ENCODE measurements at regions not wholly inside any gene's neighbourhood (a gene's known extent, or its start where the extent isn't known, plus 50 kb on each side); places are given as distances from the start of the nearest gene placed in this dataset.

DNA sequence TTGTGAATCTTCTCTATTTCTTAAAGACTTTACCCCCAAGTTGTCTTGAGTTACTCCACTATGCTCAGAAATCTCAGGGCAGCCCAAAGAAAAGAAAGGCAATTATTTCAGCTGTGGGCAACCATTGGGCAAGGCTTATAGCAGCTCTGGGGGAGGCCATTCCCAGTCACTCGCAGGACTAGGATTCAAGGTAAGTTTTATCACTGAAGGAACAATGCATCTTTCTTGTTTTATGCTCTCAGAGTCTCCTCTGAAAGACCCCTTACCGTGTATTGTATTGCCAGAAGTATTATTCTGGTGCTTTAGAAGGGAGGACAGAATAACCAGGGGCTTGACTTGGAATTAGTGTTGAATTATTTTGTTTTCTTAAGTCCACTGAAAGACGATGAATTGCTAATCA, 586.3 kb upstream of the MAP3K7 start:
- H3K4me1 ChIP-seq (ENCODE audit: insufficient read depth, low read length) = peaks cover 30% of the 10 kb centered on the region
- no peak overlapping the region for H3K27ac ChIP-seq (ENCODE audit: low read length)
- no peaks in the 10 kb centered on the region for H3K36me3 ChIP-seq (ENCODE audit: insufficient read depth, low read depth, low read length)
- no peak overlapping the region for H3K9ac ChIP-seq (ENCODE audit: low read depth, low read length)
- H3K4me3 ChIP-seq (ENCODE audit: low read length) = no peak overlapping the region
- no peaks in the 10 kb centered on the region for H3K27me3 ChIP-seq (ENCODE audit: insufficient read depth, low read length)
- H3K9me3 ChIP-seq (ENCODE audit: insufficient read depth, low read depth, low read length) = no peaks in the 10 kb centered on the region

DNA sequence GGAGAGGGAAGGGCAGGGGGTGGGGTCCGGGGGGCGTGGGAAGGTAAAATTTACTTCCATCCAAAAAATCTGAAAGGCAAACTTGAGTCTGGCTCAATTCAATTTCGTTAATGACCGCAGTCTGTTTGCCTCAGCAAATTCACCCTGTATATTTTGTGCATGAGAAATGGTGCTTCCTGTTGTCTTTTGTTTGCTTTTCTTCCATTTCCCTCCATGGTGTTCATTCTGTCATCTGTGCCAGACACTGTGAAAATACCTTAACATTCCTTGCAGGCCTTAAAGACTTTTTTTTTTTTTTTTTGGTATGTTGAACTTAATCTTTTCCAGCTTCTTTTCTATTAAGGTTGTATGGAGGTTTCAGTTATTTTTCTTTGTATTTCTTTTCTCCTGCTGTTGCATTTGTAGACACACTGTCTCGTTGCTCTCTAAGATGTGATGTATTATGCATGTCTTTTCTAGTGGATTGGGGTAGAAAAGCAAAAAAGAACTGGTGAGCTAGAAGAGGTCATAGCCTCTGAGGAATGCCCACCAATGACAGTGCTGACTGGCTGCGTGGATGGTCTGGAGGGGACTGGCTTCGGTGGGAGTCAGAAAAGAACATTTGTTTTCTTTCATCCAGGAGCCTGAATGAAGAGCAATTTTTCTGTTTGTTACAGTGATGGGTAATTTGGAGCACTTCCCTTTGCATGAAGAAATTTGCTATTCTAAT, 585.0 kb upstream of the MAP3K7 start:
- H3K4me1 ChIP-seq (ENCODE audit: insufficient read depth, low read length) = peaks cover 30% of the 10 kb centered on the region
- no peaks in the 10 kb centered on the region for H3K36me3 ChIP-seq (ENCODE audit: insufficient read depth, low read depth, low read length)
- H3K27me3 ChIP-seq (ENCODE audit: insufficient read depth, low read length) = no peaks in the 10 kb centered on the region
- no peak overlapping the region for H3K9ac ChIP-seq (ENCODE audit: low read depth, low read length)
- no peak overlapping the region for H3K27ac ChIP-seq (ENCODE audit: low read length)
- H3K9me3 ChIP-seq (ENCODE audit: insufficient read depth, low read depth, low read length) = no peaks in the 10 kb centered on the region
- H3K4me3 ChIP-seq (ENCODE audit: low read length) = no peak overlapping the region

DNA sequence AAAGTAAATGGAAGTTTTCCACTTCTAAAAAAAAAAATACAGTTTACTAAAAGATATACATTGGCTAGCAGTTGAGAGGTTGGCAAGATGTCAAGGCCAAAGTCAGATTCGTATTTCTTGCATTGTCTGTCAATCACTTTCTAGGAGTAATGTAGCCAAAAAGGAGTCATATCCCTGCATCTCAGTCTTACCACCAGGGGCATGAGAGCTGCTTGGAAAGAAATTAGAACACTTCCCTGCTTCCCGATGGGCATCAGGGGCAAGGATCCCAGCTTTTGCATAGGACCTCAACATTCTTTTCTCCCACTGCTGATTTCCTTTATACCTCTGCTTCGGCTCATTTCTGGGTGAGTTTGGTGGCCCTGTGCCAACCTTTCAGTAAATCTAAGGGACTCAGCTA, 581.0 kb upstream of the MAP3K7 start:
- Histone ChIP-seq H3K27me3 (ENCODE audit: insufficient read depth, low read length) (no peaks in the 10 kb centered on the region), H3K4me1 (ENCODE audit: insufficient read depth, low read length) (peaks cover 4% of the 10 kb centered on the region; the same call in 1 of the 2 replicates), H3K9me3 (ENCODE audit: insufficient read depth, low read depth, low read length) (no peaks in the 10 kb centered on the region), H3K27ac (ENCODE audit: low read length) (no peak overlapping the region), H3K36me3 (ENCODE audit: insufficient read depth, low read depth, low read length) (no peaks in the 10 kb centered on the region), H3K9ac (ENCODE audit: low read depth, low read length) (no peak overlapping the region), H3K4me3 (ENCODE audit: low read length) (no peak overlapping the region)

DNA sequence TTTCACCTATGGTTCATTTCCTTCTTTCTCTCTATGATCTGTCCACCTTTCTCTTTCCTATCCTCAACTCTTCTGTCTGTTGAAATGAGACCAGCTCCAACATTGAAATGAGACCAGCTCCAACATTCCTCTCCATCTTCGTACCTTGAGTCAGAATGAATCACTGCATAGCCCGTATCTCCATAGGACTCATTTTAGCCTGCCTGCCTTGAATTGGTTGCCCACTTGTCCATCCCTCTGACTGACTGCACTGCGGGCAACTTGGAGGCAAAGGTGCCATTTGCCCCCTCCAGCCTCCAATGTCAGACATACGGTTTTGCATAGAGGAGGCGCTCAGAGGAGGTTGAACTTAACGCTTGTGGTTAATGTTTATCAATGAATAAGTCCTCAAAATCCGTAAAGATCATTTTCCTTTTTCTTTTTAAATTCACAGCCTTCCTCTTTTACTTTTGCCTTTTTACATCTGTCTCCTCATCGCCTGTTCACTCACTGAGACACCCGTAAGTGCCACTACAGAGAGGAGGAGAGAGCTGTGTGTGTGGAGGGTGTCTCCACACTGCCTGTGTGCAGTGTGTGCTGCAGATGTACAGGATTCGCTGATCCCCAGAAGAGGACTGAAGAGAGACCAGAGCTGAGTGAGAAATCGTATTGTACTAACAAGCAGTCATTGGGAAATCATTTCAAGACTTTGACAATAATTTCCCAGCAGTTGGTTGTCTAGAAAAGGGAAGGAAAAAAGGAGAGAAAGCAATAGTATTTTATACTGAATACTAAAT, 579.6 kb upstream of the MAP3K7 start:
- Histone ChIP-seq H3K27ac (ENCODE audit: low read length) (no peak overlapping the region), H3K27me3 (ENCODE audit: insufficient read depth, low read length) (no peaks in the 10 kb centered on the region), H3K9me3 (ENCODE audit: insufficient read depth, low read depth, low read length) (no peaks in the 10 kb centered on the region), H3K9ac (ENCODE audit: low read depth, low read length) (no peak overlapping the region), H3K4me3 (ENCODE audit: low read length) (no peak overlapping the region), H3K4me1 (ENCODE audit: insufficient read depth, low read length) (no peaks in the 10 kb centered on the region), H3K36me3 (ENCODE audit: insufficient read depth, low read depth, low read length) (no peaks in the 10 kb centered on the region)

DNA sequence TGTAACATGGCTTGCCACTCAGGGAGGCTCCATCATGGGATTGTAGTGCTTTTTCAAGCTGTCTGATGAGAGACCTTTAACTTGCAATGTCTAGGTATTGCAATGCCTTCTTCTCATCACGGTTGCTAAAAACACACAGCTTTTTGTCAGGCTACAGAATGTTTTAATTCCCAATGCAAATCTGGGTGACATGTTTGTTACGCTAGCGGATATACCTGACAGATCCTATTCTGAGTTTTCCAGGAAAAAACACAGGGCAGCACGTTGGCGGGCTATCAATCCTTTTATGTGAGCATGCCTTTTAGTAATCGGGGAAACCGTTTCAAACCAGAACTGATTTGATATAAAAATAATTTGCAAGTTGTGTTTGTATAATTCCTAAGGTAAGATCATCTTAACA, 577.2 kb upstream of the MAP3K7 start:
- H3K27ac ChIP-seq (ENCODE audit: low read length) = no peak overlapping the region
- H3K4me1 ChIP-seq (ENCODE audit: insufficient read depth, low read length) = no peaks in the 10 kb centered on the region
- H3K9me3 ChIP-seq (ENCODE audit: insufficient read depth, low read depth, low read length) = no peaks in the 10 kb centered on the region
- H3K27me3 ChIP-seq (ENCODE audit: insufficient read depth, low read length) = no peaks in the 10 kb centered on the region
- H3K36me3 ChIP-seq (ENCODE audit: insufficient read depth, low read depth, low read length) = no peaks in the 10 kb centered on the region
- H3K4me3 ChIP-seq (ENCODE audit: low read length) = no peak overlapping the region
- no peak overlapping the region for H3K9ac ChIP-seq (ENCODE audit: low read depth, low read length)

DNA sequence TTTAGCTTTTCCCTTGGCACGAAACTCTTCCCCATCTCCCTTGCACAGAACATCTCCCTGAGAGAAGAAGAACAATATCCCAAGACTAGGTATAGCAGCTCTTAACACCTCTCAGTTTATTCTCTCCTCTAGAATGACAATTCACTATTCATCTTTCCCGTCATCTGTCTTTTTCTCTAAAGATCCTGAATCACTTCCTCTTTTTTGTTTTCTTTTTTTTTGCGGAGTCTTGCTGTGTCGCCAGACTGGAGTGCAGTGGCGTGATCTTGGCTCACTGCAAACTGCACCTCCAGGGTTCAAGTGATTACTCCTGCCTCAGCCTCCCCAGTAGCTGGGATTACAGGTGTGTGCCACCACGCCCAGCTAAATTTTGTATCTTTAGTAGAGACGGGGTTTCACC, 574.4 kb upstream of the MAP3K7 start:
- Histone ChIP-seq H3K4me3 (ENCODE audit: low read length) (no peak overlapping the region), H3K4me1 (ENCODE audit: insufficient read depth, low read length) (peaks cover 8% of the 10 kb centered on the region; the same call in 1 of the 2 replicates), H3K27me3 (ENCODE audit: insufficient read depth, low read length) (no peaks in the 10 kb centered on the region), H3K9me3 (ENCODE audit: insufficient read depth, low read depth, low read length) (no peaks in the 10 kb centered on the region), H3K9ac (ENCODE audit: low read depth, low read length) (no peak overlapping the region), H3K36me3 (ENCODE audit: insufficient read depth, low read depth, low read length) (no peaks in the 10 kb centered on the region), H3K27ac (ENCODE audit: low read length) (no peak overlapping the region)

DNA sequence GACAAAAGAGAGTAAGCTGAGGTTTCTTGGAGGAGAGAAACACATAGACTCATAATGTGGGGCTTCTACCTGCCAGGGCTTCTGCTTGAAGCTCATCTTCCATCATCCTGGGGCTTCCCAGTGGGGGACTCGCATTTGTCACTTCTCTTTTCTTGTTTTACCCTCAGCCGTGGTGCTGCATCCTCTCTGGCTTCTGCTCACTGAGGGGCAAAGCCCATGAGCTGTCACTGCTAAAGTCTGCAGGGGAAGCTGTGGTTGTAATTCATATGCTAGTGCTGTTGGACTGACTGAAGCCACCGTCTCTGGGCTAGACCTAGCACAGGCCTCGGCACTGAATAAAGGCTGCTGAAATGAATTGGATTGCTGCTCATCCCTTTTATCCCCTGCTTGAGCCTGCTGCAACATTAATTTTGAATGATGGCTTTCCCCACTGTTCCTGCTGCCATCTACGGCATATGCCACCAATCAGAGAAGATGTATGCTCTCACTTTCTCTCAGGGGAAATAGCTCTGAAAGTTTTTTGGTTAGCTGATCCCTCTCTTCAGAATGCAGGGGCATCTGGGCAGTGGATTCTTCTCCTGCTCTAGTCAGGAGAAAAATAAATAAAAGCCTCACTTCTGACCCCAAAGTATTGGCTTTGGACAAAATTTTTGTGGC, 568.4 kb upstream of the MAP3K7 start:
- no peaks in the 10 kb centered on the region for H3K27me3 ChIP-seq (ENCODE audit: insufficient read depth, low read length)
- H3K4me3 ChIP-seq (ENCODE audit: low read length) = no peak overlapping the region
- H3K27ac ChIP-seq (ENCODE audit: low read length) = no peak overlapping the region
- H3K9ac ChIP-seq (ENCODE audit: low read depth, low read length) = no peak overlapping the region
- H3K36me3 ChIP-seq (ENCODE audit: insufficient read depth, low read depth, low read length) = no peaks in the 10 kb centered on the region
- H3K9me3 ChIP-seq (ENCODE audit: insufficient read depth, low read depth, low read length) = no peaks in the 10 kb centered on the region
- peaks cover 19% of the 10 kb centered on the region; the same call in 1 of the 2 replicates for H3K4me1 ChIP-seq (ENCODE audit: insufficient read depth, low read length)

DNA sequence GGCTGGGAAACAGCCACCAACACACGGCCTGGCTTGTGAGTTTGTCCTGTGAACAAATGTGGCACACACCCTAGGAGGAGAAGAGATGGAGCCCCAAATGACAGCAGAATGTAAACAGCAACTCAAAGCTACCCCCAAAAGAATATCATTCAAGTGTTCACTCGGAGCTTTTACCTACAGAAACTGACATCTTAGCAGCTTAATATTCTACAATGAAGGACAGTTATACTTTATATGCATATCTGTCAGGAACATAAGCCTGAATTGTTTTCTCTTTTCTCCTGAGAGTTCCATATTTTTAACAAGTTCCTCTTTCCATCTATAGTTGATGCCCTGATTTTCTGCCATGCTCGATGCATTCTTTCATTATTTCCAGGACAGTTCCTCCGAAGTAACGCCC, 566.0 kb upstream of the MAP3K7 start:
- Histone ChIP-seq H3K27ac (ENCODE audit: low read length) (no peak overlapping the region), H3K27me3 (ENCODE audit: insufficient read depth, low read length) (no peaks in the 10 kb centered on the region), H3K9me3 (ENCODE audit: insufficient read depth, low read depth, low read length) (no peaks in the 10 kb centered on the region), H3K4me1 (ENCODE audit: insufficient read depth, low read length) (peaks cover 18% of the 10 kb centered on the region; the same call in 1 of the 2 replicates), H3K36me3 (ENCODE audit: insufficient read depth, low read depth, low read length) (no peaks in the 10 kb centered on the region), H3K4me3 (ENCODE audit: low read length) (no peak overlapping the region), H3K9ac (ENCODE audit: low read depth, low read length) (no peak overlapping the region)

DNA sequence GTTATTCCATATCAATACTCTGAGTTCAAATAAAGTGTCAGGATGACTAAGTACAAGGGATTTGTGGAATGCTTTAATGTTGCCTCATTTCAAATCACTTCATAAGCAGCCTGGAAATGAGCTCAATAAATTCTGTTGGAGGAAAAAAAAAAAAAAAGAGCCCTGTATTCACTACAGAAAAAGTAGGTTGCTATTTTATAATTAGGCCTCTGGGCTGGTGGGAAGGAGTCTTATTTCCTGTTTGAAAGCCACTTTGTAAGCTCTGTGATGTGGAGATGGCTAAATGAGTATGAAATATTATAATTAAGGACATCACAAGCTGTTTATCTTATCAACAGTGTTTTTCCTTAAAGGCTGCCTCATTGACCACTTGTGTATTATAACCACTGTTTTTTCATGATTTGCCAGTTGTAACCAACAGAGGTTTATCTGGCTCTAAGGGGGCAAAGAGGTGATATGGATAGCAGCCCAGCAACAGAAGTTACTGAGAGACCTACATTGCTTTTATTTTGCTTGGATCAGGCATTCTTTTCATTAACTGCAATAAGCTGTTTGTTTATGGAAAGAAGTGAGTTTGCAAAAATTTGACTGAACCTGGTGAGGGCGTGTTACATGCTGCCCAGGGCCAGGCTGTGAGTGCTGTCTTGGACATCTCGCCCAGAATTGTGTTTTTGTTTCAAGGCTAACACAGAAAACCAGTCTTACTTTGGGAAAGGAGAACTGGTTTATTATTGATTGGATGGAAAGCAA, 563.3 kb upstream of the MAP3K7 start:
- no peak overlapping the region for H3K4me3 ChIP-seq (ENCODE audit: low read length)
- no peaks in the 10 kb centered on the region for H3K27me3 ChIP-seq (ENCODE audit: insufficient read depth, low read length)
- no peak overlapping the region for H3K27ac ChIP-seq (ENCODE audit: low read length)
- H3K4me1 ChIP-seq (ENCODE audit: insufficient read depth, low read length) = peaks cover under 1% of the 10 kb centered on the region; the same call in 1 of the 2 replicates
- no peaks in the 10 kb centered on the region for H3K9me3 ChIP-seq (ENCODE audit: insufficient read depth, low read depth, low read length)
- no peaks in the 10 kb centered on the region for H3K36me3 ChIP-seq (ENCODE audit: insufficient read depth, low read depth, low read length)
- no peak overlapping the region for H3K9ac ChIP-seq (ENCODE audit: low read depth, low read length)

DNA sequence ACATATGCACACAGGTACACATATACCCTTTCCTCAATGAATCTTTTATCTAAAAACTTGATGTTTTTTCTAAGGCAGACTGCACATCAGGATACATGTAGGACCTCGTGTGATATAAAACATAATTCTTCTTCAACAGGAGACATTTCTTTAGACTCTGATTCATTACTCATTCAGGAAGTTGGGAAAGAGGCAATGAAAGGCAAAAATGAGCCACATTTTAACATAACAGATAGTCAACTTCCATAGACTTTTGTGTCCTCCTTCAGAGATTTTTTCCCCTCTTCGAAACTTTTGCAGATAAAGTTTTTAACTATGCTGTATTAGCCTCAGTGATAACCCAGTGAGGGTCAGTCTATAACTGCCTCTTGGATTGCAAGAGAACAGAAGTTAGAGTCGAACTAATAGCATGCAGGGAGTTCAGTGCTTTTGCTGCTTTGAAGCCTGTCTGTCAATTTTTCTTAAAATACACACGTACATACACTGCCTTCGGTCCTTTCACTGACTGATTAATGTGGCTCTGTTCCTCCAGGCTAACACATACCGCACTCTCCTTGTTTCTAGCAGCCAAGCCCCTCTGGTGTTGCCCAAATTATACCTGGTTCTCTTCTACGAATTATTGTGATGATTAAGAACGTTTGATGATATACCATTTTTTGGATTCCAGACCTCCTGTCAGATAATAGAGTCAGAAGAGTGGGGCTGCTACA, 562.5 kb upstream of the MAP3K7 start:
- H3K4me1 ChIP-seq (ENCODE audit: insufficient read depth, low read length) = no peaks in the 10 kb centered on the region; the same call in 1 of the 2 replicates
- no peak overlapping the region for H3K27ac ChIP-seq (ENCODE audit: low read length)
- H3K9me3 ChIP-seq (ENCODE audit: insufficient read depth, low read depth, low read length) = no peaks in the 10 kb centered on the region
- H3K27me3 ChIP-seq (ENCODE audit: insufficient read depth, low read length) = no peaks in the 10 kb centered on the region
- no peak overlapping the region for H3K4me3 ChIP-seq (ENCODE audit: low read length)
- no peak overlapping the region for H3K9ac ChIP-seq (ENCODE audit: low read depth, low read length)
- H3K36me3 ChIP-seq (ENCODE audit: insufficient read depth, low read depth, low read length) = no peaks in the 10 kb centered on the region

DNA sequence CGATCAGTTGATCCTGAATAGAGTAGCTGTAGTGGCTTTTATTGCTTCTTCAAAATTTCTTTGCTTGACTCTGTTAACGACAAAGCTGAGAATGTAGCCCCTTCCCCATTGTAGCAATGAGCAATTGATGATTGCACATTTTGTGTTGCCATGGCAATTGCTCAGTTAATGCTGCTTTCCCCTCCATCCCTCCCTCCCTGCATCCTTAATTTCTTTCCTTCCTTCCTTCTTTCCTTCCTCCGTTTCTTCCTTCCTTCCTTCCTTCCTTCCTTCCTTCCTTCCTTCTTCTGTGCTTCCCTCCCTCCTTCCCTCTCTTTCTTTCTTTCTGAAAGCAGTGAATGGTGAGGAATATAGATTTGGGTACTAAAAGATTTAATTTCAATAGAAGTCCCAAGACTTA, 557.3 kb upstream of the MAP3K7 start:
- Histone ChIP-seq H3K27ac (ENCODE audit: low read length) (no peak overlapping the region), H3K4me1 (ENCODE audit: insufficient read depth, low read length) (no peaks in the 10 kb centered on the region), H3K4me3 (ENCODE audit: low read length) (no peak overlapping the region)

More for the DNA sequence above, 557.3 kb upstream of the MAP3K7 start:
- Histone ChIP-seq H3K9me3 (ENCODE audit: insufficient read depth, low read depth, low read length) (no peaks in the 10 kb centered on the region), H3K9ac (ENCODE audit: low read depth, low read length) (no peak overlapping the region), H3K27me3 (ENCODE audit: insufficient read depth, low read length) (no peaks in the 10 kb centered on the region), H3K36me3 (ENCODE audit: insufficient read depth, low read depth, low read length) (no peaks in the 10 kb centered on the region)
